Mesendoderm (in vitro differentiated cells): ENCODE measurements at regions not wholly inside any gene's neighbourhood (a gene's known extent, or its start where the extent isn't known, plus 50 kb on each side); places are given as distances from the start of the nearest gene placed in this dataset.
"Not testable (repeated sequence)": the region's sequence is repeated elsewhere in the genome, so short reads cannot be mapped to it uniquely, and the experiment has no call there.

ENCODE experiments used
- DNase-seq: peaks from one replicate; pipeline ENCODE4 v3.0.0; 2013
- H2AK5ac ChIP-seq: 2 replicates; pipeline ENCODE4 v1.6.1; 2013; ENCODE audit warnings: low read length, inconsistent platforms
- H2BK120ac ChIP-seq: 2 replicates; pipeline ENCODE4 v1.6.1; 2013; ENCODE audit warnings: low read depth, mild to moderate bottlenecking, low read length, moderate library complexity, mixed read lengths
- H2BK15ac ChIP-seq: replicated peaks from 2 replicates; pipeline ENCODE4 v1.6.1; 2013; ENCODE audit warnings: low read depth, mild to moderate bottlenecking, moderate library complexity
- H2BK5ac ChIP-seq: 2 replicates; pipeline ENCODE4 v1.6.1; 2013; ENCODE audit warnings: low read length, inconsistent platforms
- H3K18ac ChIP-seq: 2 replicates; pipeline ENCODE4 v1.6.1; 2013; ENCODE audit warnings: mild to moderate bottlenecking, low read length, mixed read lengths
- H3K23ac ChIP-seq: one replicate; pipeline ENCODE4 v1.6.1; 2013; ENCODE audit warnings: low read length
- H3K27ac ChIP-seq: 2 replicates; pipeline ENCODE4 v1.5.1; 2013; ENCODE audit warnings: low read depth, mild to moderate bottlenecking, inconsistent platforms, low read length, moderate library complexity
- H3K27me3 ChIP-seq: 2 replicates; pipeline ENCODE4 v1.6.1; 2013; ENCODE audit warnings: low read length, control low read depth, mild to moderate bottlenecking, inconsistent platforms; ENCODE audit not compliant: insufficient read depth, poor library complexity
- H3K36me3 ChIP-seq: 2 replicates; pipeline ENCODE4 v1.6.1; 2013; ENCODE audit warnings: low read length, inconsistent platforms; ENCODE audit not compliant: control insufficient read depth, insufficient read depth
- H3K4ac ChIP-seq: one replicate; pipeline ENCODE4 v1.6.1; 2013; ENCODE audit warnings: low read depth, mild to moderate bottlenecking, low read length, moderate library complexity
- H3K4me1 ChIP-seq: 2 replicates; pipeline ENCODE4 v1.6.1; 2013; ENCODE audit warnings: low read depth, low read length, inconsistent platforms; ENCODE audit not compliant: control insufficient read depth
- H3K4me2 ChIP-seq: 2 replicates; pipeline ENCODE4 v1.6.1; 2013; ENCODE audit warnings: low read length
- H3K4me3 ChIP-seq: 2 replicates; pipeline ENCODE4 v1.5.1; 2013; ENCODE audit warnings: mild to moderate bottlenecking, low read length
- H3K56ac ChIP-seq: one replicate; pipeline ENCODE4 v1.6.1; 2013; ENCODE audit warnings: low read length
- H3K79me1 ChIP-seq: 2 replicates; pipeline ENCODE4 v1.6.1; 2013; ENCODE audit warnings: low read length, inconsistent platforms
- H3K79me2 ChIP-seq: 2 replicates; pipeline ENCODE4 v1.6.1; 2013; ENCODE audit warnings: mild to moderate bottlenecking, low read length; ENCODE audit not compliant: control insufficient read depth, insufficient read depth
- H3K9ac ChIP-seq: 2 replicates; pipeline ENCODE4 v1.6.1; 2013; ENCODE audit warnings: low read length, inconsistent platforms
- H4K5ac ChIP-seq: one replicate; pipeline ENCODE4 v1.6.1; 2013; ENCODE audit warnings: low read length
- H4K8ac ChIP-seq: one replicate; pipeline ENCODE4 v1.6.1; 2013; ENCODE audit warnings: low read depth, mild to moderate bottlenecking, control low read depth, low read length, moderate library complexity
- WGBS: extraction: QIAGEN DNeasy Blood & Tissue Kit; methylation state at CpG from one replicate; pipeline ENCODE4 v1.1.7; 2013; ENCODE audit warnings: low lambda C conversion rate, missing lambda C conversion rate; ENCODE audit not compliant: insufficient coverage; ENCODE audit errors: extremely low coverage; 5-methylcytosine and 5-hydroxymethylcytosine counted together

DNA sequence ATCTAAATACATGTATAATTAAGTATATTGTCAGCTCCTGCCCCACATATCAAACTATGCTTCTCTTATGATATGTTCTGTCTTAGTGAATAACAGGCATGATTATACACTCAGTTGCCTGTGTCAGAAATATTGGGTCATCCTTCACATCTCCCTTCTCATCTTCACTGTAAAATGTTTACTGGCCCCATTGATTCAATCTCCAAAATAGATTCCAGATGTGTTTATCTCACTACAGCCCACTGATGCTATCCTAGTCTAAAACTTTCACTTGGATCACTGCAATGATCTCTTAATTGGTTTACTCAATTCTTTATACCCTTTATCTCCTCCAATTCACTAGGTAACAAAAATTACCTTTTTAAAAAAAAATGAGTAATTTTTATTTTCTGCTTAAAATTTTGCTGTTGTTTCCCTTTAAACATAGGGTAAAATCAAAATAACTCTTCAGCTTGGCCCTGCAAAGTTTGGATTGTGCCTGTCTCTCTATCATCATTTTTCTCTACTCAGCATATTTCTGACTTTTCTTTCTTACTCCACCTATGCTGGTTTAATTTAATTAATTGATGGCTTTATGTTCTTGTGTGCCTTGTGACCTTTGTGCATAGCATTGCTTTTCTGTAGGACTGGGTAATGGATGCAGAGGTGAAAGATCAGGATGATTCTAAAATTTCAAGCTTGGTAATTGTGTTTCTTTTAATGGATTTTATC lies 233.9 kb upstream of the FOXP2 start:
- DNase-seq: no peak
- Histone ChIP-seq H4K8ac (no peak overlapping the region), H2BK5ac (no peak overlapping the region)

DNA sequence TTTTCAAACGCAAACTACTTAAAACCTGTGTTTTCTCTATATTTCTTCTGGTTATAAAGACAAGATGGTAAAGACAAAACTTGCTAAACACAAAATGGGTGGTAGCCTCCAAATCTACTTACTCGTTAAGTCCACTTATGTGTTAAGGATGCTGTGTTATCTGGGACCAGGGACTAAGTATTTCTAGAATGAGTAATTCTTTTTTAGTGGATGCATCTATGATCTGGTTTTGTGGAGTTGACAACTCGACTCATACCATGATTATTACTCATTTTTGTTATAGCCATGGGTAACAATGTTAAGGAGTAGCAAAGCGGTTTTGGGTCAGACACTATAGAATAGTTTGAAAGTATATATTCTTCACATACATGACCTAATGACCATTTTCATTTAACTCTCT lies 239.5 kb upstream of the FOXP2 start:
- H2BK5ac ChIP-seq: no peak overlapping the region
- H2AK5ac ChIP-seq: no peak overlapping the region
- no peak overlapping the region for H3K23ac ChIP-seq
- H3K79me2 ChIP-seq: no peaks in the 10 kb centered on the region
- no peak overlapping the region for H3K56ac ChIP-seq
- H3K4me3 ChIP-seq: no peak overlapping the region
- H4K5ac ChIP-seq: no peak overlapping the region
- no CpG with 5 or more reads among the region's 4 CpGs for whole genome bisulfite sequencing
- no peaks in the 10 kb centered on the region for H3K27me3 ChIP-seq
- H3K18ac ChIP-seq: no peak overlapping the region
- H3K9ac ChIP-seq: no peak overlapping the region
- H4K8ac ChIP-seq: no peak overlapping the region
- H3K79me1 ChIP-seq: no peaks in the 10 kb centered on the region
- H3K36me3 ChIP-seq: no peaks in the 10 kb centered on the region
- H2BK15ac ChIP-seq: no peak overlapping the region
- H3K4me1 ChIP-seq: no peaks in the 10 kb centered on the region
- no peak for DNase-seq
- H2BK120ac ChIP-seq: no peak overlapping the region
- no peak overlapping the region for H3K27ac ChIP-seq
- no peak overlapping the region for H3K4me2 ChIP-seq
- H3K4ac ChIP-seq: no peak overlapping the region

More for the DNA sequence above, 233.9 kb upstream of the FOXP2 start:
- Histone ChIP-seq H3K18ac (no peak overlapping the region), H2AK5ac (no peak overlapping the region), H4K5ac (no peak overlapping the region), H3K4ac (no peak overlapping the region), H3K9ac (no peak overlapping the region), H3K27me3 (no peaks in the 10 kb centered on the region), H3K23ac (no peak overlapping the region), H3K79me2 (no peaks in the 10 kb centered on the region), H3K4me1 (no peaks in the 10 kb centered on the region), H3K27ac (no peak overlapping the region), H3K56ac (no peak overlapping the region), H2BK15ac (no peak overlapping the region), H3K4me2 (no peak overlapping the region), H2BK120ac (no peak overlapping the region), H3K36me3 (no peaks in the 10 kb centered on the region), H3K4me3 (no peak overlapping the region), H3K79me1 (no peaks in the 10 kb centered on the region)

DNA sequence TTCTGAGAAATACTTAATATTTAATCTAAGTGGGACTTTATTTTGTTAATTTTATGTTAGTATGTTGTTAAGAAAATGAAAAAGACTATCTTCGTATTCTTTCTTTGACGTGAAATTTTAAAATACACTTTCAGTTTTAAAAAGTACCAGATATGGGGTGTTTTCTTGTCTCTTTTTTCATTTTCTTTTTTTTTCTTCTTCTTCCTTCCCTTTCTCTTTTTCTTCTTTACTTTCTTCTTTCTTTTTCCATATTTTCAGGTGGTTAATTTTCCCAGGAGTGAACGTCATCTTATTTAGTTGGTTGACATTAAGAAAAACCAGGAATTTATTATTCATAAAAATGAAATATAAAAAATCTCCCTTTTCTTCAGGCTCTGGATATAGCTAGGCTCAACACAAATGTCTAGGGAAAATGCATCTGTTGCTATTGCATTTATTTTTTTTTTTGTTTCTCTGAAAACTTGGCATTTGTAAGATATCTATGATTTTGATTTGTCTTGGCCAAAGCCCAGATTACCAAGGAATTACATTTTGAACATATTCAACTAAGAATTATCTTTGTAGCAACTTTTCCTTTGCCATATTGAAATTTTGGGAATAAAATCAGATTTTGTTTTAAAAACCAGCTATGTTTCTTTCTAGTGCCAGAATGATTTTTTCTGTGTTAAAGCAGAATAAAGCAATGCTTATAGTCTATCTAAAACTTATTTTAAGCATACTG lies 241.3 kb upstream of the FOXP2 start:
- H4K8ac ChIP-seq: no peak overlapping the region
- H3K79me2 ChIP-seq: no peaks in the 10 kb centered on the region
- H3K4ac ChIP-seq: no peak overlapping the region
- no peak overlapping the region for H2BK120ac ChIP-seq
- no peaks in the 10 kb centered on the region for H3K4me1 ChIP-seq
- H3K18ac ChIP-seq: no peak overlapping the region
- no peak overlapping the region for H3K23ac ChIP-seq
- WGBS: 100% methylated on average over 2 of the region's 3 CpGs
- no peak for DNase-seq
- no peak overlapping the region for H3K9ac ChIP-seq
- no peak overlapping the region for H2BK15ac ChIP-seq
- no peak overlapping the region for H3K4me3 ChIP-seq
- no peak overlapping the region for H2AK5ac ChIP-seq
- no peak overlapping the region for H3K27ac ChIP-seq
- no peaks in the 10 kb centered on the region for H3K36me3 ChIP-seq
- H2BK5ac ChIP-seq: no peak overlapping the region
- no peak overlapping the region for H3K56ac ChIP-seq
- no peaks in the 10 kb centered on the region for H3K27me3 ChIP-seq
- H4K5ac ChIP-seq: no peak overlapping the region
- H3K4me2 ChIP-seq: no peak overlapping the region
- no peaks in the 10 kb centered on the region for H3K79me1 ChIP-seq

DNA sequence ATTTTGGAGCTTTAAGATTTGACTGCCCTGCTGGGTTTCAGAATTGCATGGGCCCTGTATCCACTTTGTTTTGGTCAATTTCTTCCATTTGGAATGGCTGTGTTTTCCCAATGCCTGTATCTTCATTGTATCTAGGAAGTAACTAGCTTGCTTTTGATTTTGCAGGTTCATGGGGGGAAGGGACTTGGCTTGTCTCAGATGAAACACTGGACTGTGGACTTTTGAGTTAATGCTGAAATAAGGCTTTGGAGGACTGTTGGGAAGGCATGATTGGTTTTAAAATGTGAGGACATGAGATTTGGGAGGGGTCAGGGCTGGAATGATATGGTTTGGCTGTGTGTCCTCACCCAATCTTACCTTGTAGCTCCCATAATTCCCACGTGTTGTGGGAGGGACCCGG lies 245.2 kb upstream of the FOXP2 start:
- not testable (repeated sequence) for DNase-seq, H4K5ac ChIP-seq, H3K23ac ChIP-seq, H3K4me1 ChIP-seq, H3K4ac ChIP-seq, H3K18ac ChIP-seq, H3K27ac ChIP-seq, H2BK15ac ChIP-seq, H4K8ac ChIP-seq, H3K79me2 ChIP-seq, H3K27me3 ChIP-seq, H2BK5ac ChIP-seq, H3K4me2 ChIP-seq, H3K56ac ChIP-seq, H3K36me3 ChIP-seq, H3K4me3 ChIP-seq, H3K79me1 ChIP-seq, H3K9ac ChIP-seq, H2BK120ac ChIP-seq, H2AK5ac ChIP-seq
- no CpG with 5 or more reads among the region's 2 CpGs for WGBS

DNA sequence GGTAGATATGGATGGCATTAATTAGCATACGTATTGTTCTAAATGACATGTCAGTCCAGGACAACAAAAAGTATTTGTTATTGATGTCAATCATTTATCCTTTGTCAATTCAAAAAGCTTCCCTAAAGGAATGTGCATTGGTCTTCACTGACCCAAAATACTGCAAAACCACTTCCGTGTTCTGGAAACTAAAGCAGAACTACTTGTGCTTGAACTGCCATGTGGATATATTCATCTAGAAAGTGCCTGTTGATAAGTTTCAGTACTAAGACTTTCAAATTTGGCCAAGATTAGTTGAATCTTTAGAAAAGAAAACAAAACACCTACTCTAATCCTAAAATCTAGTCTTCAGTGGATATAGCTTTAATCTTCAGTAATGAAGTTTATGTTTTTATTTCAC lies 242.1 kb upstream of the PPP1R3A start:
- Histone ChIP-seq H2BK15ac (no peak overlapping the region), H3K36me3 (no peaks in the 10 kb centered on the region), H2BK5ac (no peak overlapping the region), H3K4me1 (peaks cover 1% of the 10 kb centered on the region), H3K4me2 (no peak overlapping the region), H3K23ac (no peak overlapping the region), H3K4me3 (no peak overlapping the region), H2AK5ac (no peak overlapping the region), H3K56ac (no peak overlapping the region), H3K27me3 (no peaks in the 10 kb centered on the region), H3K4ac (no peak overlapping the region), H4K5ac (no peak overlapping the region), H3K18ac (no peak overlapping the region), H3K9ac (no peak overlapping the region), H3K27ac (no peak overlapping the region), H3K79me2 (no peaks in the 10 kb centered on the region), H2BK120ac (no peak overlapping the region), H4K8ac (no peak overlapping the region), H3K79me1 (no peaks in the 10 kb centered on the region)
- no peak for DNase-seq
- WGBS: no CpG with 5 or more reads among the region's 2 CpGs

DNA sequence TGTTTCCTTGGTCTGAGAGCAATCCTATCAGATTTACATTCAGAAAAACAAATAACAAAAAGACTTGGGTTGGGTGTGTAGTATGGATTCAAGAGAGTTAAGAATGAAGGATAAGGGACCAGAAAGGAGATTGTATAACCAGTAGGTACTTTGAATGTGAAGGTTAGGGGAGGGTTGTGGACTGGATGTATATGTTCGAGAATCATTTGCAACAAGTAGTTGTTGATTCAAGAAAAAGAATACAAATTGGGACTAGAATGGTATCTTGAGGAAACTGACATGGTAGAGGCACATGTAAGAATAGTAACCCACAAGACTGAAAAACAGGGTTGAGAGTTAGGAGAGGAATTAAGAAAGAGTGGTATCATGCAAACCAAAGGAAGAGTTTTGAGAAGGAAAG lies 240.0 kb upstream of the PPP1R3A start:
- Histone ChIP-seq H3K9ac (no peak overlapping the region), H4K5ac (no peak overlapping the region), H3K4ac (no peak overlapping the region), H2AK5ac (no peak overlapping the region), H3K18ac (no peak overlapping the region), H2BK120ac (no peak overlapping the region), H3K23ac (no peak overlapping the region), H3K4me2 (no peak overlapping the region), H3K27me3 (no peaks in the 10 kb centered on the region), H3K4me3 (no peak overlapping the region), H4K8ac (no peak overlapping the region), H2BK15ac (no peak overlapping the region), H2BK5ac (no peak overlapping the region), H3K56ac (no peak overlapping the region), H3K36me3 (no peaks in the 10 kb centered on the region), H3K79me2 (no peaks in the 10 kb centered on the region), H3K4me1 (peaks cover 5% of the 10 kb centered on the region), H3K27ac (no peak overlapping the region), H3K79me1 (no peaks in the 10 kb centered on the region)
- no peak for DNase-seq
- 100% methylated on average over 1 of the region's 1 CpG for WGBS
